ENCODE measurements at regions not wholly inside any gene's neighbourhood (a gene's known extent, or its start where the extent isn't known, plus 50 kb on each side); places are given as distances from the start of the nearest gene placed in this dataset.

DNA sequence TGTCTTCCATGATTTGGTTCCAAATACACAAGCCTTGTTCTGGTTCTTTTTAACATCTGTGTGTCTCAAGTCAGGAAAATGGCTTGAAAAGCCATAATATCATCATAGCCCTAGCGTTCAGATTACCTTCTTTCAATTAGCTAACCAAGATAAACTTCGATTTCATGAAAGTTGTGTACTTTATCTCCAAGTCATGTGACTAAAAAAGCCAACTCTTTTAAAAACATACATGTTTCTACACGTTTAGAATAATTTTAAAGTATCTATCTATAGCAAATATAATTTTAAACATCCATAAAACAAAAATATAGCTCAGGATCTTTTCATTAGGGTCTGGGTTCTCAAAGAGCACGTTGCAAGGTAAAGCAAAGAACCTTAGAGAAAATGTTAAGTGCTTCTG is 261.1 kb downstream of the PRL start:
- peaks cover 5% of the 10 kb centered on the region for H3K9me3 ChIP-seq
- H3K27me3 ChIP-seq (ENCODE audit: insufficient read depth) = no peaks in the 10 kb centered on the region
- POLR2A ChIA-PET = no interaction called here
- no peaks in the 10 kb centered on the region; the same call in 1 of the 2 replicates for H3K79me2 ChIP-seq (ENCODE audit: insufficient read depth)
- peaks cover 4% of the 10 kb centered on the region in 2 experiments; a peak in 3 of 4 replicates for H3K4me1 ChIP-seq (ENCODE audit: control insufficient read depth in 1 of 2, insufficient read depth in 2 of 2, low read depth in 1 of 2, low read length in 1 of 2)
- no peak overlapping the region for H3K4me2 ChIP-seq
- TF ChIP-seq, protein P1, sequence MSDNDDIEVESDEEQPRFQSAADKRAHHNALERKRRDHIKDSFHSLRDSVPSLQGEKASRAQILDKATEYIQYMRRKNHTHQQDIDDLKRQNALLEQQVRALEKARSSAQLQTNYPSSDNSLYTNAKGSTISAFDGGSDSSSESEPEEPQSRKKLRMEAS (IDR thresholded peaks at IDR 0.05; ENCODE audit: low read depth) = no peak
- TF ChIP-seq, protein P2, sequence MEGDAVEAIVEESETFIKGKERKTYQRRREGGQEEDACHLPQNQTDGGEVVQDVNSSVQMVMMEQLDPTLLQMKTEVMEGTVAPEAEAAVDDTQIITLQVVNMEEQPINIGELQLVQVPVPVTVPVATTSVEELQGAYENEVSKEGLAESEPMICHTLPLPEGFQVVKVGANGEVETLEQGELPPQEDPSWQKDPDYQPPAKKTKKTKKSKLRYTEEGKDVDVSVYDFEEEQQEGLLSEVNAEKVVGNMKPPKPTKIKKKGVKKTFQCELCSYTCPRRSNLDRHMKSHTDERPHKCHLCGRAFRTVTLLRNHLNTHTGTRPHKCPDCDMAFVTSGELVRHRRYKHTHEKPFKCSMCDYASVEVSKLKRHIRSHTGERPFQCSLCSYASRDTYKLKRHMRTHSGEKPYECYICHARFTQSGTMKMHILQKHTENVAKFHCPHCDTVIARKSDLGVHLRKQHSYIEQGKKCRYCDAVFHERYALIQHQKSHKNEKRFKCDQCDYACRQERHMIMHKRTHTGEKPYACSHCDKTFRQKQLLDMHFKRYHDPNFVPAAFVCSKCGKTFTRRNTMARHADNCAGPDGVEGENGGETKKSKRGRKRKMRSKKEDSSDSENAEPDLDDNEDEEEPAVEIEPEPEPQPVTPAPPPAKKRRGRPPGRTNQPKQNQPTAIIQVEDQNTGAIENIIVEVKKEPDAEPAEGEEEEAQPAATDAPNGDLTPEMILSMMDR (IDR thresholded peaks at IDR 0.05) = no peak
- no peak for TF ChIP-seq RXRA (IDR thresholded peaks at IDR 0.05; ENCODE audit: borderline replicate concordance, low read depth)
- H3K27ac ChIP-seq (ENCODE audit: low read depth in 2 of 2, low read length in 1 of 2) = no peak overlapping the region
- peaks cover 0 to 17% of the 10 kb centered on the region in 2 experiments for H3K36me3 ChIP-seq (replicated peaks in 1 of 2; ENCODE audit: control insufficient read depth in 1 of 2, insufficient read depth in 2 of 2, low read length in 1 of 2)
- no peaks in the 10 kb centered on the region for H3K9me2 ChIP-seq
- H3F3A ChIP-seq (replicated peaks; ENCODE audit: insufficient read depth) = no peaks in the 10 kb centered on the region
- no peak for DNase-seq
- no peak overlapping the region for H2AFZ ChIP-seq (ENCODE audit: low read depth)
- 86% methylated on average over 4 of the region's 4 CpGs for whole genome bisulfite sequencing (ENCODE audit: low lambda C conversion rate)
- CTCF ChIA-PET = interaction anchor here (0.7 kb wide), 1 partner anchor 37 kb away, joined by 3 read pairs; no protein-coding TSS in a partner anchor
- H3K4me3 ChIP-seq (ENCODE audit: low read depth in 2 of 2, low read length in 1 of 2) = no peak overlapping the region
- no peak overlapping the region for H3K9ac ChIP-seq
- H4K20me1 ChIP-seq (ENCODE audit: insufficient read depth) = no peaks in the 10 kb centered on the region

DNA sequence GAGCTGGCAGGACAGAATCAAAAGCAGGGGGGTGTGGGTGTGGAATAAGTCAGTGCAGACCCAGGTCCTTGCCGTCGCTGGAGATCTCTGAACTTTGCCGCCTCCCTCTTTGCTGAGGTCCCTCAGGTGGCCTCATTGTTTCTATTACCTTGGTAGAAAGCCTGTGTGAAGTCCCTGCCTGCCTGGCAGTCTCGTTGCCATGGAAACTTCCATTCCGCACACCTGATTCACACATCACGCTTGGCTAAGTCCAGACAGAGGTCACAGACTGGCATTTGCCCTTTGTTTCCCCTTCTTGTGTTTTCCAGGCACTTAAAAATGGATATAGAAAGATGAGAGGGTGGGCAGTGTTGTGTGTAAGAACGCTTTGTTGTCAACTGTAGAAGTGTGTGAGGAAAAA is 260.6 kb downstream of the PRL start:
- H3K4me1 ChIP-seq (ENCODE audit: control insufficient read depth in 1 of 2, insufficient read depth in 2 of 2, low read depth in 1 of 2, low read length in 1 of 2) = peaks cover 4% of the 10 kb centered on the region in 2 experiments; a peak in 3 of 4 replicates
- peaks cover 6% of the 10 kb centered on the region for H3K9me3 ChIP-seq
- no peaks in the 10 kb centered on the region for H3K9me2 ChIP-seq
- no peaks in the 10 kb centered on the region for H4K20me1 ChIP-seq (ENCODE audit: insufficient read depth)
- peaks cover under 1% of the 10 kb centered on the region for H3F3A ChIP-seq (replicated peaks; ENCODE audit: insufficient read depth)
- no peak overlapping the region for H3K27ac ChIP-seq (ENCODE audit: low read depth in 2 of 2, low read length in 1 of 2)
- peaks cover 0 to 19% of the 10 kb centered on the region in 2 experiments for H3K36me3 ChIP-seq (replicated peaks in 1 of 2; ENCODE audit: control insufficient read depth in 1 of 2, insufficient read depth in 2 of 2, low read length in 1 of 2)
- no peaks in the 10 kb centered on the region for H3K27me3 ChIP-seq (ENCODE audit: insufficient read depth)
- 0 out of 2 replicates have a peak overlapping the region, but pooled peaks have one; percentile 32 for H3K4me2 ChIP-seq
- no peak overlapping the region for H2AFZ ChIP-seq (ENCODE audit: low read depth)
- ChIA-PET CTCF (no interaction called here), POLR2A (no interaction called here)
- no peaks in the 10 kb centered on the region; the same call in 1 of the 2 replicates for H3K79me2 ChIP-seq (ENCODE audit: insufficient read depth)
- no peak overlapping the region for H3K9ac ChIP-seq
- peak; percentile 13; the same call in 1 of the 2 replicates for TF ChIP-seq FOSL2 (IDR thresholded peaks at IDR 0.05; ENCODE audit: borderline replicate concordance, low read depth)
- TF ChIP-seq, protein P1 (IDR thresholded peaks at IDR 0.05; ENCODE audit: low read depth) = no peak
- DNase-seq = peak; percentile 9
- WGBS (ENCODE audit: low lambda C conversion rate) = 78% methylated on average over 7 of the region's 7 CpGs
- no peak overlapping the region for H3K4me3 ChIP-seq (ENCODE audit: low read depth in 2 of 2, low read length in 1 of 2)

DNA sequence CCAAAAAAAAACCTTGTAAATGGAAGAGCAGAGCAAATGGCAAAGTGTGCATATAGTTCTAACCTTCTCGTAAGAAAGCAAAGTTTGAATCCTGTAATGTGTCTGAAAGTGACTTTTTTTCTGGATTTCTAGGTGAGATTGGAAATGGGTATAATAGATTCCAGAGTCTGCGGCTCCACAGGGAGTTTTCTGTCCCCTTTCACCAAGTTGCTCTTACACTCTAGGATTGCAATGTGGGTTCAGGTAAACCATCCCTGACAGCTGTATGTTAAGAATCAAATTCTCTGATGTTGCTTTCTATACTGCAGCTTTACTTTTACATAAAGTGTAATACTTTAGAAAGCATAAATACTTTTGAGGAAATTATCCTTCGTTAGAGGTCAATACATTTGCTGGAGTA is 260.1 kb downstream of the PRL start:
- H3K9me2 ChIP-seq = no peaks in the 10 kb centered on the region
- peaks cover 0 to 19% of the 10 kb centered on the region in 2 experiments for H3K36me3 ChIP-seq (replicated peaks in 1 of 2; ENCODE audit: control insufficient read depth in 1 of 2, insufficient read depth in 2 of 2, low read length in 1 of 2)
- no peak overlapping the region for H2AFZ ChIP-seq (ENCODE audit: low read depth)
- no peak overlapping the region for H3K9ac ChIP-seq
- 98% methylated on average over 3 of the region's 3 CpGs for WGBS (ENCODE audit: low lambda C conversion rate)
- H3K4me2 ChIP-seq = 0 out of 2 replicates have a peak overlapping the region, but pooled peaks have one; percentile 32
- H3K79me2 ChIP-seq (ENCODE audit: insufficient read depth) = no peaks in the 10 kb centered on the region; the same call in 1 of the 2 replicates
- peaks cover 4% of the 10 kb centered on the region in 2 experiments; a peak in 3 of 4 replicates for H3K4me1 ChIP-seq (ENCODE audit: control insufficient read depth in 1 of 2, insufficient read depth in 2 of 2, low read depth in 1 of 2, low read length in 1 of 2)
- DNase-seq = no peak
- peaks cover 5% of the 10 kb centered on the region for H3F3A ChIP-seq (replicated peaks; ENCODE audit: insufficient read depth)
- ChIA-PET CTCF (no interaction called here), POLR2A (no interaction called here)
- no peaks in the 10 kb centered on the region for H4K20me1 ChIP-seq (ENCODE audit: insufficient read depth)
- peaks cover 6% of the 10 kb centered on the region for H3K9me3 ChIP-seq
- no peak overlapping the region for H3K4me3 ChIP-seq (ENCODE audit: low read depth in 2 of 2, low read length in 1 of 2)
- H3K27me3 ChIP-seq (ENCODE audit: insufficient read depth) = no peaks in the 10 kb centered on the region
- no peak overlapping the region for H3K27ac ChIP-seq (ENCODE audit: low read depth in 2 of 2, low read length in 1 of 2)
- TF ChIP-seq FOXJ3 (CRISPR knock-in tag; IDR thresholded peaks at IDR 0.05) (no peak), SMC3 (IDR thresholded peaks at IDR 0.05; ENCODE audit: low read depth, low read length) (no peak), ELF1 (IDR thresholded peaks at IDR 0.05) (no peak), MEF2A (IDR thresholded peaks at IDR 0.05; ENCODE audit: borderline replicate concordance, low read depth) (no peak), NFIC (IDR thresholded peaks at IDR 0.05; ENCODE audit: borderline replicate concordance) (no peak), NRF1 (IDR thresholded peaks at IDR 0.05; ENCODE audit: low read depth, low read length) (no peak), GABPA (IDR thresholded peaks at IDR 0.05; ENCODE audit: low read depth) (no peak)
- TF ChIP-seq, protein P2 (IDR thresholded peaks at IDR 0.05) = no peak
- TF ChIP-seq, protein P3, sequence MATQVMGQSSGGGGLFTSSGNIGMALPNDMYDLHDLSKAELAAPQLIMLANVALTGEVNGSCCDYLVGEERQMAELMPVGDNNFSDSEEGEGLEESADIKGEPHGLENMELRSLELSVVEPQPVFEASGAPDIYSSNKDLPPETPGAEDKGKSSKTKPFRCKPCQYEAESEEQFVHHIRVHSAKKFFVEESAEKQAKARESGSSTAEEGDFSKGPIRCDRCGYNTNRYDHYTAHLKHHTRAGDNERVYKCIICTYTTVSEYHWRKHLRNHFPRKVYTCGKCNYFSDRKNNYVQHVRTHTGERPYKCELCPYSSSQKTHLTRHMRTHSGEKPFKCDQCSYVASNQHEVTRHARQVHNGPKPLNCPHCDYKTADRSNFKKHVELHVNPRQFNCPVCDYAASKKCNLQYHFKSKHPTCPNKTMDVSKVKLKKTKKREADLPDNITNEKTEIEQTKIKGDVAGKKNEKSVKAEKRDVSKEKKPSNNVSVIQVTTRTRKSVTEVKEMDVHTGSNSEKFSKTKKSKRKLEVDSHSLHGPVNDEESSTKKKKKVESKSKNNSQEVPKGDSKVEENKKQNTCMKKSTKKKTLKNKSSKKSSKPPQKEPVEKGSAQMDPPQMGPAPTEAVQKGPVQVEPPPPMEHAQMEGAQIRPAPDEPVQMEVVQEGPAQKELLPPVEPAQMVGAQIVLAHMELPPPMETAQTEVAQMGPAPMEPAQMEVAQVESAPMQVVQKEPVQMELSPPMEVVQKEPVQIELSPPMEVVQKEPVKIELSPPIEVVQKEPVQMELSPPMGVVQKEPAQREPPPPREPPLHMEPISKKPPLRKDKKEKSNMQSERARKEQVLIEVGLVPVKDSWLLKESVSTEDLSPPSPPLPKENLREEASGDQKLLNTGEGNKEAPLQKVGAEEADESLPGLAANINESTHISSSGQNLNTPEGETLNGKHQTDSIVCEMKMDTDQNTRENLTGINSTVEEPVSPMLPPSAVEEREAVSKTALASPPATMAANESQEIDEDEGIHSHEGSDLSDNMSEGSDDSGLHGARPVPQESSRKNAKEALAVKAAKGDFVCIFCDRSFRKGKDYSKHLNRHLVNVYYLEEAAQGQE (IDR thresholded peaks at IDR 0.05; ENCODE audit: low read depth, low read length) = no peak
